Hepatocyte (in vitro differentiated cells): ENCODE measurements at regions not wholly inside any gene's neighbourhood (a gene's known extent, or its start where the extent isn't known, plus 50 kb on each side); places are given as distances from the start of the nearest gene placed in this dataset.

Experiments
- EZH2 ChIP-seq: fragments of 200-600 bp; sonication (generic); IDR thresholded peaks from 2 replicates; pipeline ENCODE4 v1.6.1; 2016; ENCODE audit warnings: antibody characterized with exemption, mild to moderate bottlenecking, borderline replicate concordance
- TF ChIP-seq, protein P1 (sequence below): fragments of 200-600 bp; sonication (generic); IDR thresholded peaks from 2 replicates; pipeline ENCODE4 v1.5.1; 2016; ENCODE audit warnings: antibody characterized with exemption, mild to moderate bottlenecking; ENCODE audit not compliant: poor library complexity

DNA sequence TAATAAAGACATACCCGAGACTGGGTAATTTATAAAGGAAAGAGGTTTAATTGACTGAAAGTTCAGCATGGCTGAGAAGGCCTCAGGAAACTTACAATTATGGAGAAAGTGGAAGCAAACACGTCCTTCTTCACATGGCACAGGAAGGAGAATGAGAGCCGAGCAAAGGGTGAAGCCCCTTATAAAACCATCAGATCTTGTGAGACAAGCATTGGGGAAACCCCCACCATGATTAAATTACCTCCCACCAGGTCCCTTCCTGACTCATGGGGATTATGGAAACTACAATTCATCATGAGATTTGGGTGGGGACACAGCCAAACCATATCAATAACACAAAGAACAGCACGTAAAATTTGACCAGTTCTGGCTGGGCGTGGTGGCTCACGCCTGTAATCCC is 85.6 kb upstream of the ATF7IP start:
- TF ChIP-seq, protein P1, sequence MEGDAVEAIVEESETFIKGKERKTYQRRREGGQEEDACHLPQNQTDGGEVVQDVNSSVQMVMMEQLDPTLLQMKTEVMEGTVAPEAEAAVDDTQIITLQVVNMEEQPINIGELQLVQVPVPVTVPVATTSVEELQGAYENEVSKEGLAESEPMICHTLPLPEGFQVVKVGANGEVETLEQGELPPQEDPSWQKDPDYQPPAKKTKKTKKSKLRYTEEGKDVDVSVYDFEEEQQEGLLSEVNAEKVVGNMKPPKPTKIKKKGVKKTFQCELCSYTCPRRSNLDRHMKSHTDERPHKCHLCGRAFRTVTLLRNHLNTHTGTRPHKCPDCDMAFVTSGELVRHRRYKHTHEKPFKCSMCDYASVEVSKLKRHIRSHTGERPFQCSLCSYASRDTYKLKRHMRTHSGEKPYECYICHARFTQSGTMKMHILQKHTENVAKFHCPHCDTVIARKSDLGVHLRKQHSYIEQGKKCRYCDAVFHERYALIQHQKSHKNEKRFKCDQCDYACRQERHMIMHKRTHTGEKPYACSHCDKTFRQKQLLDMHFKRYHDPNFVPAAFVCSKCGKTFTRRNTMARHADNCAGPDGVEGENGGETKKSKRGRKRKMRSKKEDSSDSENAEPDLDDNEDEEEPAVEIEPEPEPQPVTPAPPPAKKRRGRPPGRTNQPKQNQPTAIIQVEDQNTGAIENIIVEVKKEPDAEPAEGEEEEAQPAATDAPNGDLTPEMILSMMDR, result no peak
- TF ChIP-seq EZH2, result no peak
